ENCODE measurements at regions not wholly inside any gene's neighbourhood (a gene's known extent, or its start where the extent isn't known, plus 50 kb on each side); places are given as distances from the start of the nearest gene placed in this dataset.

DNA sequence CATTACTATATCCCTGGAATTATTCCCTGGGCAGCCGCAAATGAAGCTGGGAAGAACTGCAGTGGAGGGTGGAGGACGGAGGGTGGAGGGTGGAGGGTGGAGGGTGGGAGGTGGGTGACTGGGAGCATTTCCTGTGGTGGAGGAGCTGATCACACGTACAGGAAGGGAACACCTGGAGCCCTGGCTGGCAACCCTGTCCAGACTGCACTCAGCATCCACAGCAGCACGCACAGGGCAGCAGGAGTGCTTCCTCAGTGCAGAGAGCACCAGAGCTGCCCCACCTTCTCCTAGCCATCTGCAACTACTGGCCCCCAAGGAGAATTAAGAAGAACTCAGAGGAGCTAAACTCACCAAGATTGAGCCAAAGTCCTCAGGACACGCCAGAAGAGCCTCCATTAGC lies 249.9 kb downstream of the EIPR1 start:
- peaks cover 14% of the 10 kb centered on the region for H3K27me3 Mint-ChIP-seq (ENCODE audit: low read depth, poor library complexity)
- DNase-seq: no peak
- H3K9me3 Mint-ChIP-seq: no peaks in the 10 kb centered on the region
- no peak overlapping the region for H3K27ac Mint-ChIP-seq
- H3K4me3 Mint-ChIP-seq: no peak overlapping the region
- TF ChIP-seq, protein P1, sequence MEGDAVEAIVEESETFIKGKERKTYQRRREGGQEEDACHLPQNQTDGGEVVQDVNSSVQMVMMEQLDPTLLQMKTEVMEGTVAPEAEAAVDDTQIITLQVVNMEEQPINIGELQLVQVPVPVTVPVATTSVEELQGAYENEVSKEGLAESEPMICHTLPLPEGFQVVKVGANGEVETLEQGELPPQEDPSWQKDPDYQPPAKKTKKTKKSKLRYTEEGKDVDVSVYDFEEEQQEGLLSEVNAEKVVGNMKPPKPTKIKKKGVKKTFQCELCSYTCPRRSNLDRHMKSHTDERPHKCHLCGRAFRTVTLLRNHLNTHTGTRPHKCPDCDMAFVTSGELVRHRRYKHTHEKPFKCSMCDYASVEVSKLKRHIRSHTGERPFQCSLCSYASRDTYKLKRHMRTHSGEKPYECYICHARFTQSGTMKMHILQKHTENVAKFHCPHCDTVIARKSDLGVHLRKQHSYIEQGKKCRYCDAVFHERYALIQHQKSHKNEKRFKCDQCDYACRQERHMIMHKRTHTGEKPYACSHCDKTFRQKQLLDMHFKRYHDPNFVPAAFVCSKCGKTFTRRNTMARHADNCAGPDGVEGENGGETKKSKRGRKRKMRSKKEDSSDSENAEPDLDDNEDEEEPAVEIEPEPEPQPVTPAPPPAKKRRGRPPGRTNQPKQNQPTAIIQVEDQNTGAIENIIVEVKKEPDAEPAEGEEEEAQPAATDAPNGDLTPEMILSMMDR (IDR thresholded peaks at IDR 0.05): no peak
- H3K36me3 Mint-ChIP-seq (ENCODE audit: low read depth): no peaks in the 10 kb centered on the region
- H3K4me1 Mint-ChIP-seq: peaks cover 60% of the 10 kb centered on the region

DNA sequence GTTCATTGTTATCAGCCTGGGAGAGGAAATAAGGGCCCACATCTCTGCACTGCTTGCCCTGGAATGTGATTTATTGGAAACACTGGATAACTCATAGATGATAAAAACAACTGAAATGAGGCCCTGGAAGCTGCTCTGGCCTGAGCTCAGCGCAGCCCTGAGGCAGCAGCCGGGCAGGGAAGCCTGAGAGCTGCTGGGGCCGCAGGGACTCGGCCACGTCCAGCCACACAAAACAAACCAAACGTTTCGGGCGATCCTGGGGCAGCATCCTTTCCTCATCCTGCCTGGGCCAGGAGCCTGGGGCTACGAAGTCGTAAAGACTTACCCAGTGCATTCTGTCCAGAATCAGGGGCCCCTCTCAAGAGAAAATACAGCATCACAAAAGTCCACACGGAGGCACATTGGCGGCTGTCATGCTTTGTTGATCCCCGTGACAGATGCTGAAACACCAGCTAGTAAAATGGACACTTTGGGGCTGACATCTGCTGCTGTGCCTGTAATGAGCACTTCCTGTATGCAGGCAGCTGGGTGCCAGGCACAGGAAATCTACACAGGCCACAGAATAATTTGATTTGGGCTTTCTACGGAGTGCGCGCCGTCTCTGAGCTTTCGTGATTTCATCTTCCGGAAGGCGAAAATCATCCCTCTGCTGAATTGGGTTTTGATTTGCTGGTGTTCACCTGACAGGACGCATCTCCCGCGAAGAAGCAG lies 250.6 kb downstream of the EIPR1 start:
- DNase-seq: no peak
- H3K36me3 Mint-ChIP-seq (ENCODE audit: low read depth): peaks cover 2% of the 10 kb centered on the region
- TF ChIP-seq, protein P1 (IDR thresholded peaks at IDR 0.05): no peak
- peaks cover 14% of the 10 kb centered on the region for H3K27me3 Mint-ChIP-seq (ENCODE audit: low read depth, poor library complexity)
- no peak overlapping the region for H3K27ac Mint-ChIP-seq
- peaks cover 59% of the 10 kb centered on the region for H3K4me1 Mint-ChIP-seq
- no peak overlapping the region for H3K4me3 Mint-ChIP-seq
- H3K9me3 Mint-ChIP-seq: peaks cover 1% of the 10 kb centered on the region

DNA sequence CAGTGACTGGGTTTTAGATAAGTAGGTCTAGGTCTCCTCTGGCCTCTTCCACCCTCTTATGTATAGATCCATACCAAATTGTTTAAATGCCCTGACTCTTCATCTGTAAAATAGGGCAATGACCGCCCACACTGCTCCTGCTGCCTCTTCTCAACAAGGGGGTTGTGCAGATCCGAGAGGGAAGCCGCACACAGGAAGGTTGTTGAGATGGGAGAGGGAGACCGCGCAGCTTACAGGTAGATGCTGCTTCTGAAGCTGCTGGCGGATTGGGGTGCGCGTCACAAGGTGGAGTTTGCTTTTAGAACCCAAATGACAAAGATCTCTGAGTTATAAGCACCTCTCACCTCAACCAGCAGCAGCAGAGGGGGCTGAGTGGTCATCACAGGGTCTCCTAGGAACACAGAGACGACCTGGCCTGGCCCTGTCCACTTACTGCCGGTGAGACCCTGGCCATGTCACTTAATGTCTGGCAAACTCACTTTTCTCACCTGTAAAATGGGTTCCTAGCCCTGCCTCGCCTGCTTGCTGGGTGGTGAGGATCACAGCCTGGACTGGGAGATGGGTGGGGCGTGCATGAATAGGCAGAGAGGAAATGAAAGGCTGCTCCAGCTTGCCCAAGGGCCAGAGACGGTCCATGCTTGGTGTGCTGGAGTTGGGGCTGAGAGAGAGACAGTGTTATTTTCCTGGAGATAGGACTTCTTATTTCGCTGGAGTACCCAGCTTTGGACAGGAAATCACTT lies 251.3 kb downstream of the EIPR1 start:
- Mint-ChIP-seq H3K36me3 (ENCODE audit: low read depth) (peaks cover 9% of the 10 kb centered on the region), H3K27me3 (ENCODE audit: low read depth, poor library complexity) (peaks cover 10% of the 10 kb centered on the region), H3K9me3 (peaks cover 8% of the 10 kb centered on the region), H3K27ac (peak overlapping the region; percentile 29), H3K4me1 (peaks cover 52% of the 10 kb centered on the region), H3K4me3 (no peak overlapping the region)
- no peak for DNase-seq
- TF ChIP-seq, protein P1 (IDR thresholded peaks at IDR 0.05): no peak

DNA sequence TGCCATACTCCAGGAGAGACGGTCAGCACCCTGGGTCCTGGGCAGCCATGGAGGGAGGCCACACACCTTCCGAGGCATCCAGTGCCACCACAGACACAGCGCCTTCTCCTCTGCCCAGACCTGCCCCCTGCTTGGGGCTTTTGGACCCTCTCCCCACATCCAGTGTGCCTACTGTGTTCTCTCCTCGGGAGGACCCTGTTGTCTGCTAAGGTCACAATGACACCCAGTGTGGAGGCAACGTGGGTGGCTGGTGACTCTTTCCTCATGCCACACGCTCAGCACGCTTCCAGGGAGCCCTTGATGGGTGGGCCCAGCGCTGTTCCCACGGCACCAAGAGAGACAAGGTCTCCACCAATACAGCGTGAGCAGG lies 251.9 kb downstream of the EIPR1 start:
- TF ChIP-seq, protein P1 (IDR thresholded peaks at IDR 0.05): no peak
- DNase-seq: no peak
- no peak overlapping the region for H3K27ac Mint-ChIP-seq
- H3K9me3 Mint-ChIP-seq: peaks cover 9% of the 10 kb centered on the region
- H3K36me3 Mint-ChIP-seq (ENCODE audit: low read depth): peaks cover 10% of the 10 kb centered on the region
- H3K4me1 Mint-ChIP-seq: peaks cover 46% of the 10 kb centered on the region
- H3K4me3 Mint-ChIP-seq: no peak overlapping the region
- H3K27me3 Mint-ChIP-seq (ENCODE audit: low read depth, poor library complexity): peaks cover 10% of the 10 kb centered on the region

DNA sequence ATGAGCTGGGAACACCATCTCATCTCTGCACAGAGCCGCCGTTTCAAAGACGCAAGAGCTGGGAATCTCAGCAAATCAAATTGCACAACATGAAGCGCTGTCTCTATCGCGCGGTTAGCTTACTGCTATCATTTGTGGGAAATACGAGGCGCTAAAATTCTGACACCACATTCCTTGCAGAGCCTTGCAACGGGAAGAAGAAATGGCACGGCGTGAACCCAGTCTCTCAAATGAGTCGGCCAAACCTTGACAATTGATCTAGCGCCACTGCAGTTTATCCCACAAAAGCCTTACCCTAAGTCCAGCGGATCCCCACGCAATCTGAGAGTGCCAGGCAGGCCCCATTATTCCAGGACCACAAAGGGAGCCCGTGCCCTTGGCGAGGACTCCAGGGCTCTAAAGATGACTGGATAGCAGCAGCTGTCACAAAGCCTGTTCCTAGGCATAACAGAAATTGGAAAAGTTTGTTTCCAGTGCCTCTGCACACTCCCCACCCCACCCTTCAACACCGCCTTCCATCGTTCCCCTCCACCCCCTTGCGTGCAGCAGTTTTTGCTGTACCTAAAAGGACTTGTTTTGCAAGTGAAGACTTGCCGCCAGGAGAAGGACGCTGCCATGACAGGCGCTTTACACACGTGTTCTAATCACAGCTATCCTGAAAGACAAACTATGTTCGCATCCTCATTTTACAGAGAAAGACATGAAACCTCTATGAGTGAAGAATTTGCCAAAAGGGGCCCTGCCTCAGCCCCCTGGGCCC lies 252.4 kb downstream of the EIPR1 start:
- Mint-ChIP-seq H3K4me3 (no peak overlapping the region), H3K27me3 (ENCODE audit: low read depth, poor library complexity) (peaks cover 10% of the 10 kb centered on the region), H3K4me1 (peaks cover 40% of the 10 kb centered on the region), H3K27ac (no peak overlapping the region), H3K9me3 (peaks cover 10% of the 10 kb centered on the region), H3K36me3 (ENCODE audit: low read depth) (peaks cover 10% of the 10 kb centered on the region)
- DNase-seq: no peak
- TF ChIP-seq, protein P1 (IDR thresholded peaks at IDR 0.05): no peak

Measured in nephron progenitor cell (in vitro differentiated cells).